GM23248 (cell line): ENCODE measurements at regions not wholly inside any gene's neighbourhood (a gene's known extent, or its start where the extent isn't known, plus 50 kb on each side); places are given as distances from the start of the nearest gene placed in this dataset.

ENCODE experiments used
- EZH2 ChIP-seq: fragments of 200-600 bp; sonication (generic); IDR thresholded peaks from 2 replicates; pipeline ENCODE4 v1.6.1; 2018; ENCODE audit warnings: antibody characterized with exemption, mild to moderate bottlenecking; ENCODE audit not compliant: insufficient read depth, poor library complexity, severe bottlenecking
- EZH2phosphoT487 ChIP-seq: fragments of 200-600 bp; sonication (generic); IDR thresholded peaks from 2 replicates; pipeline ENCODE4 v1.6.1; 2018; ENCODE audit warnings: antibody characterized with exemption, moderate library complexity, mild to moderate bottlenecking, low read depth; ENCODE audit not compliant: insufficient read depth

GRCh38 chr5:152595405-152595804 lies 190.3 kb upstream of the NMUR2 start:
- TF ChIP-seq EZH2phosphoT487 (no peak), EZH2 (no peak)
